Panc1 (cell line): ENCODE measurements at regions not wholly inside any gene's neighbourhood (a gene's known extent, or its start where the extent isn't known, plus 50 kb on each side); places are given as distances from the start of the nearest gene placed in this dataset.

Experiments
- ATAC-seq: fragments of 200-7000 bp; cut with Tn5 transposase; 2 replicates; pipeline ENCODE4 v1.9.1; 2020; ENCODE audit warnings: mild to moderate bottlenecking, moderate library complexity
- BruUV-seq: library from RNA; stranded (reverse); fragments of 400-500 nt; replicated peaks from 2 replicates; lab custom pipeline; 2021; lab: Mats Ljungman, UMichigan
- CTCF ChIA-PET: fragments of 300-600 bp; sonication (Branson Sonifier 250); formaldehyde crosslinking; loops from one replicate; lab custom pipeline; 2022; ENCODE audit warnings: antibody characterized with exemption; lab: Charles Lee
- POLR2A ChIA-PET: fragments of 300-600 bp; sonication (Branson Sonifier 250); formaldehyde crosslinking; loops from one replicate; lab custom pipeline; 2022; ENCODE audit warnings: antibody characterized with exemption; lab: Charles Lee
- DNase-seq: peaks from one replicate; pipeline ENCODE4 v3.0.0-alpha.2; 2010; ENCODE audit warnings: low read depth, low spot score
- H3K27ac ChIP-seq: 2 replicates; pipeline ENCODE4 v1.5.1; 2011; ENCODE audit warnings: mild to moderate bottlenecking, low read length, inconsistent platforms
- H3K27me3 ChIP-seq: fragments of 200-500 bp; sonication (Bioruptor generic); 2 replicates; pipeline ENCODE4 v1.6.0; 2014; ENCODE audit warnings: low read length, inconsistent platforms; ENCODE audit not compliant: control insufficient read depth, insufficient read depth
- H3K36me3 ChIP-seq: fragments of 200-500 bp; sonication (Bioruptor generic); 2 replicates; pipeline ENCODE4 v1.5.1; 2014; ENCODE audit warnings: inconsistent platforms, mild to moderate bottlenecking, low read length, moderate library complexity; ENCODE audit not compliant: control insufficient read depth, insufficient read depth
- H3K4me1 ChIP-seq: 2 replicates; pipeline ENCODE4 v1.5.1; 2011; ENCODE audit warnings: inconsistent platforms, mild to moderate bottlenecking, low read length, moderate library complexity; ENCODE audit not compliant: control insufficient read depth, insufficient read depth
- H3K4me3 ChIP-seq, 2 experiments: 2 replicates each; pipeline ENCODE4 v1.5.1; 2011 to 2012; ENCODE audit warnings: low read depth in 2 of 2, low read length in 2 of 2, mild to moderate bottlenecking in 2 of 2, inconsistent platforms in 1 of 2, moderate library complexity in 1 of 2
- H3K9me3 ChIP-seq: fragments of 200-500 bp; sonication (Bioruptor generic); 2 replicates; pipeline ENCODE4 v1.5.1; 2014; ENCODE audit warnings: low read depth, mild to moderate bottlenecking, inconsistent platforms, low read length, moderate library complexity; ENCODE audit not compliant: control insufficient read depth, insufficient read depth
- POLR2AphosphoS5 ChIP-seq: IDR thresholded peaks from 2 replicates; pipeline ENCODE4 v1.6.1; 2012; ENCODE audit warnings: mild to moderate bottlenecking, low read depth, low read length, moderate library complexity
- SIN3A ChIP-seq: IDR thresholded peaks from 2 replicates; pipeline ENCODE4 v1.6.1; 2012; ENCODE audit warnings: low read depth, mild to moderate bottlenecking, low read length, moderate library complexity, borderline replicate concordance; ENCODE audit not compliant: insufficient read depth
- TCF7L2 ChIP-seq: IDR thresholded peaks from 2 replicates; pipeline ENCODE4 v1.6.1; 2011; ENCODE audit warnings: mild to moderate bottlenecking, low read depth, low read length, inconsistent platforms
- in situ Hi-C: cut with HindIII; loops from 2 replicates; pipeline ENCODE4 v1.10.0; 2016; ENCODE audit warnings: low sequenced_read_pairs, low pct_unique_long_range_greater_than_20kb
- intact Hi-C: fragments of 100-400 bp; cut with micrococcal nuclease; formaldehyde crosslinking; loops from one replicate; pipeline ENCODE4 v1.10.0; 2022; ENCODE audit not compliant: unreplicated experiment
- TF ChIP-seq, protein P1 (sequence below), 2 experiments: IDR thresholded peaks; 2 replicates each; pipeline ENCODE4 v1.6.1; 2011 to 2012; ENCODE audit warnings: low read depth in 2 of 2, control low read depth in 1 of 2, low read length in 1 of 2, mild to moderate bottlenecking in 1 of 2, moderate library complexity in 1 of 2; ENCODE audit not compliant: insufficient read depth in 1 of 2
- TF ChIP-seq, protein P2 (sequence below): fragments of 450-650 bp; IDR thresholded peaks from 2 replicates; pipeline ENCODE4 v1.5.1; 2017; ENCODE audit warnings: mild to moderate bottlenecking

DNA sequence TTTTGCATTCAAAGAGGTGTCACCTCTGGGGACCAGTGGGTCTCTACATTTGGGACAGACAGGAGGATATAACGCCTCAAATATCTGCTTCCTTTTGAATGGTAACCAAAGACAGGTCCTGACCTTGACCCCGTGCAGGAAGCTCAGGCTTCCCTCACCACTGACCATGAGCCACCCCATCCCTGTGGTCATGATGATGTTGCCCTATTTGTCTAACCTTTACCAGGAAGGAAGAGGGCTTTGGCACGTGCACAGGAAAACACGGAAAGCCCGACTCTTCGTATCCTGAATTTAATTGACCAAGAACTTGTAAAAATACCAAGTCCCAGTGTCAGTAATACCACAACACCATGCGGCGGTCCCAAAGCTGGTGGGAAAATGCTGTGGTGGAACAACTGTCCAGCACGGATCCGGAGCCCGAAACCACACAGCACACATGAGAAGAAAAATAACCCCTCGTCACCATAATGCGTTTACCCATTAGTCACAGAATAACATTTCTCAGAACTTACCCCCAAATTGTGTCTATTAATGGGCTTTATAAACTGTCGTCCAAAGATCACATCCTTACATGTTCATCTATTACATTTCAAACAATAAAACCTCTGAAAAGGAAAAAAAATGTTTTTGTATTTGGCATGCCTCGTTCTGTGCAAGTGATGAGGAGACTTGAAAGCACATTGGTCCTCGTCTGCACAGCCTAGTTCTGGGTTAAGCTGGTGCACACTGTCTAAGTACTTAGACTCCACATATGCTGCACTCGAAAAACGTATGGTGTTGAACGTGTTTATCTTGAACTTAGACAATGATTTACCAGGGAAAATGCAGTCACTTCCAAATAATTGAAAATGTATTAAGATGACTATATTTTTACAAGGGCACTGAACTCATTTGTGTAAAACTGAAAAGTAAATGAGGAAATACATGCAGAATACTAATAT lies 118.9 kb upstream of the IGF1R start:
- Histone ChIP-seq H3K4me1 (no peaks in the 10 kb centered on the region), H3K9me3 (no peaks in the 10 kb centered on the region), H3K27ac (no peak overlapping the region), H3K4me3 (no peak overlapping the region), H3K36me3 (no peaks in the 10 kb centered on the region), H3K27me3 (peaks cover 8% of the 10 kb centered on the region; the same call in 1 of the 2 replicates)
- ChIA-PET POLR2A (no interaction called here), CTCF (no interaction called here)
- intact Hi-C loops: loop anchor here (5.0 kb wide), 1 partner anchor 548 kb away; no protein-coding TSS in a partner anchor
- no peak for ATAC-seq
- DNase-seq: no peak
- TF ChIP-seq TCF7L2 (no peak), SIN3A (no peak), POLR2AphosphoS5 (no peak)
- TF ChIP-seq, protein P1, sequence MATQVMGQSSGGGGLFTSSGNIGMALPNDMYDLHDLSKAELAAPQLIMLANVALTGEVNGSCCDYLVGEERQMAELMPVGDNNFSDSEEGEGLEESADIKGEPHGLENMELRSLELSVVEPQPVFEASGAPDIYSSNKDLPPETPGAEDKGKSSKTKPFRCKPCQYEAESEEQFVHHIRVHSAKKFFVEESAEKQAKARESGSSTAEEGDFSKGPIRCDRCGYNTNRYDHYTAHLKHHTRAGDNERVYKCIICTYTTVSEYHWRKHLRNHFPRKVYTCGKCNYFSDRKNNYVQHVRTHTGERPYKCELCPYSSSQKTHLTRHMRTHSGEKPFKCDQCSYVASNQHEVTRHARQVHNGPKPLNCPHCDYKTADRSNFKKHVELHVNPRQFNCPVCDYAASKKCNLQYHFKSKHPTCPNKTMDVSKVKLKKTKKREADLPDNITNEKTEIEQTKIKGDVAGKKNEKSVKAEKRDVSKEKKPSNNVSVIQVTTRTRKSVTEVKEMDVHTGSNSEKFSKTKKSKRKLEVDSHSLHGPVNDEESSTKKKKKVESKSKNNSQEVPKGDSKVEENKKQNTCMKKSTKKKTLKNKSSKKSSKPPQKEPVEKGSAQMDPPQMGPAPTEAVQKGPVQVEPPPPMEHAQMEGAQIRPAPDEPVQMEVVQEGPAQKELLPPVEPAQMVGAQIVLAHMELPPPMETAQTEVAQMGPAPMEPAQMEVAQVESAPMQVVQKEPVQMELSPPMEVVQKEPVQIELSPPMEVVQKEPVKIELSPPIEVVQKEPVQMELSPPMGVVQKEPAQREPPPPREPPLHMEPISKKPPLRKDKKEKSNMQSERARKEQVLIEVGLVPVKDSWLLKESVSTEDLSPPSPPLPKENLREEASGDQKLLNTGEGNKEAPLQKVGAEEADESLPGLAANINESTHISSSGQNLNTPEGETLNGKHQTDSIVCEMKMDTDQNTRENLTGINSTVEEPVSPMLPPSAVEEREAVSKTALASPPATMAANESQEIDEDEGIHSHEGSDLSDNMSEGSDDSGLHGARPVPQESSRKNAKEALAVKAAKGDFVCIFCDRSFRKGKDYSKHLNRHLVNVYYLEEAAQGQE (IDR thresholded peaks at IDR 0.05; ENCODE audit: insufficient read depth in 1 of 2, low read depth in 2 of 2, low read length in 1 of 2): no peak
- TF ChIP-seq, protein P2, sequence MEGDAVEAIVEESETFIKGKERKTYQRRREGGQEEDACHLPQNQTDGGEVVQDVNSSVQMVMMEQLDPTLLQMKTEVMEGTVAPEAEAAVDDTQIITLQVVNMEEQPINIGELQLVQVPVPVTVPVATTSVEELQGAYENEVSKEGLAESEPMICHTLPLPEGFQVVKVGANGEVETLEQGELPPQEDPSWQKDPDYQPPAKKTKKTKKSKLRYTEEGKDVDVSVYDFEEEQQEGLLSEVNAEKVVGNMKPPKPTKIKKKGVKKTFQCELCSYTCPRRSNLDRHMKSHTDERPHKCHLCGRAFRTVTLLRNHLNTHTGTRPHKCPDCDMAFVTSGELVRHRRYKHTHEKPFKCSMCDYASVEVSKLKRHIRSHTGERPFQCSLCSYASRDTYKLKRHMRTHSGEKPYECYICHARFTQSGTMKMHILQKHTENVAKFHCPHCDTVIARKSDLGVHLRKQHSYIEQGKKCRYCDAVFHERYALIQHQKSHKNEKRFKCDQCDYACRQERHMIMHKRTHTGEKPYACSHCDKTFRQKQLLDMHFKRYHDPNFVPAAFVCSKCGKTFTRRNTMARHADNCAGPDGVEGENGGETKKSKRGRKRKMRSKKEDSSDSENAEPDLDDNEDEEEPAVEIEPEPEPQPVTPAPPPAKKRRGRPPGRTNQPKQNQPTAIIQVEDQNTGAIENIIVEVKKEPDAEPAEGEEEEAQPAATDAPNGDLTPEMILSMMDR: no peak
- in situ Hi-C loops: no loop called here
- no TSS peak for BruUV-seq

DNA sequence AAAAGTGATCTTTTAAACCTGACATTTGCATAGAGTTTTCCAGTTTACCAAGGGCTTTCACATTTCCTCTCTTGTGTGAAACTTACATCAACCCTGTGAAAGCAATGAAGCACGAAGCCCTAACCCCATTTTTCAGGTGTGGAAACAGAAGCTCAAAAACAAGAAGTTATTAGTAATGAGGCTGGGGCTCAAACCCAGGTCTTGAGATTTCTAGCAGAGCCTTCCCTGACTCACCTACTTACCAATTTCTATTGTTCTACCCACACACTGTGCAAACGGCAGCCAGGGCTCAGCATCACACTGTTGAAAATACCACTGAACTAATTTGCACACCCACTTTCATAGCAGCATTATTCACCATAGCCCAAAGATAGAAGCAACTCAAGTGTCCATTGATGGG lies 117.8 kb upstream of the IGF1R start:
- intact Hi-C loops: no loop called here
- no peak for TF ChIP-seq TCF7L2
- TF ChIP-seq, protein P2: no peak
- no peak for TF ChIP-seq POLR2AphosphoS5
- TF ChIP-seq, protein P1 (IDR thresholded peaks at IDR 0.05; ENCODE audit: insufficient read depth in 1 of 2, low read depth in 2 of 2, low read length in 1 of 2): no peak
- no peak for TF ChIP-seq SIN3A
- Histone ChIP-seq H3K36me3 (no peaks in the 10 kb centered on the region), H3K4me1 (no peaks in the 10 kb centered on the region), H3K27me3 (peaks cover 8% of the 10 kb centered on the region; the same call in 1 of the 2 replicates), H3K9me3 (no peaks in the 10 kb centered on the region), H3K27ac (no peak overlapping the region), H3K4me3 (no peak overlapping the region)
- ChIA-PET CTCF (no interaction called here), POLR2A (no interaction called here)
- in situ Hi-C loops: no loop called here
- BruUV-seq: no TSS peak
- no peak for ATAC-seq
- DNase-seq: no peak
